A549 (cell line): ENCODE measurements at regions not wholly inside any gene's neighbourhood (a gene's known extent, or its start where the extent isn't known, plus 50 kb on each side); places are given as distances from the start of the nearest gene placed in this dataset.

Experiments
- ATAC-seq, 2 experiments: fragments of 200-7000 bp in 1 of 2; fragments of >200 bp in 1 of 2; cut with Nextera tagmentation in 1 of 2; cut with Tn5 transposase in 1 of 2; 3 replicates each; pipeline versions ENCODE4 v1.8.0 to v1.9.1; 2018 to 2020; ENCODE audit warnings: mild to moderate bottlenecking in 1 of 2, moderate library complexity in 1 of 2
- CTCF ChIA-PET: fragments of 300-600 bp; sonication (Branson Sonifier 250); formaldehyde crosslinking; extraction: SDS; loops from one replicate; lab custom pipeline; 2021; ENCODE audit warnings: antibody characterized with exemption, inconsistent platforms; lab: Yijun Ruan, JAX
- POLR2A ChIA-PET: fragments of 350-600 bp; formaldehyde crosslinking; extraction: SDS; loops from one replicate; lab custom pipeline; 2021; ENCODE audit warnings: antibody characterized with exemption, inconsistent platforms; lab: Yijun Ruan, JAX
- DNase-seq, 2 experiments: peaks; one replicate each; pipeline versions ENCODE4 v3.0.0 to v3.0.0-alpha.2; 2011 to 2016; ENCODE audit warnings: low read depth in 1 of 2, low spot score in 1 of 2
- FAIRE-seq: peaks from 2 replicates; lab custom pipeline; 2011; peaks lifted over from hg19 to GRCh38; lab: Jason Lieb, UNC
- H3K27ac ChIP-seq, 2 experiments: fragments of >200 bp; sonication (Bioruptor Twin); formaldehyde crosslinking; 3 replicates each; pipeline ENCODE4 v1.5.1; 2016 to 2017
- H3K4me1 ChIP-seq: fragments of >200 bp; sonication (Bioruptor Twin); formaldehyde crosslinking; 3 replicates; pipeline ENCODE4 v1.6.1; 2016
- H3K4me2 ChIP-seq: fragments of >200 bp; sonication (Bioruptor Twin); formaldehyde crosslinking; 3 replicates; pipeline ENCODE4 v1.6.1; 2016
- H3K4me3 ChIP-seq: fragments of >200 bp; sonication (Bioruptor Twin); formaldehyde crosslinking; 3 replicates; pipeline ENCODE4 v1.5.1; 2016
- H3K9me3 ChIP-seq: fragments of >200 bp; sonication (Bioruptor Twin); formaldehyde crosslinking; 3 replicates; pipeline ENCODE4 v1.6.1; 2016
- BCL3 ChIP-seq: fragments of >200 bp; sonication (Bioruptor Twin); formaldehyde crosslinking; IDR thresholded peaks from 3 replicates; pipeline ENCODE4 v1.6.1; 2016
- BHLHE40 ChIP-seq: IDR thresholded peaks from 2 replicates; pipeline ENCODE4 v1.6.1; 2012; ENCODE audit warnings: low read depth, low read length, inconsistent platforms
- CBX2 ChIP-seq: fragments of 200-600 bp; sonication (generic); IDR thresholded peaks from 2 replicates; pipeline ENCODE4 v1.6.1; 2016; ENCODE audit warnings: low read depth, mild to moderate bottlenecking, borderline replicate concordance
- CBX8 ChIP-seq: fragments of 200-600 bp; sonication (generic); IDR thresholded peaks from 2 replicates; pipeline ENCODE4 v1.6.1; 2016
- CEBPB ChIP-seq, 2 experiments: fragments of >200 bp in 1 of 2; sonication (Bioruptor Twin) in 1 of 2; formaldehyde crosslinking in 1 of 2; IDR thresholded peaks; 2 replicates each; pipeline ENCODE4 v1.6.1; 2012 to 2016
- CHD2 ChIP-seq: fragments of 150-350 bp; IDR thresholded peaks from 2 replicates; pipeline ENCODE4 v1.6.1; 2014; ENCODE audit warnings: low read length; ENCODE audit not compliant: partially characterized antibody
- EHMT2 ChIP-seq: fragments of 200-600 bp; sonication (generic); IDR thresholded peaks from 2 replicates; pipeline ENCODE4 v1.6.1; 2016; ENCODE audit warnings: antibody characterized with exemption, low read depth, mild to moderate bottlenecking, moderate library complexity
- EP300 ChIP-seq, 2 experiments: fragments of >200 bp; sonication (Bioruptor Twin); formaldehyde crosslinking; IDR thresholded peaks; 2 replicates in 1 of 2; 3 replicates in 1 of 2; pipeline ENCODE4 v1.6.1; 2016 to 2017
- FOSB ChIP-seq: fragments of 250-450 bp; sonication (Bioruptor Pico); IDR thresholded peaks from 2 replicates; pipeline ENCODE4 v1.5.0; 2020; ENCODE audit warnings: mild to moderate bottlenecking, moderate library complexity
- GATA3 ChIP-seq: IDR thresholded peaks from 2 replicates; pipeline ENCODE4 v1.6.1; 2012; ENCODE audit warnings: borderline replicate concordance
- HDAC2 ChIP-seq: fragments of 200-600 bp; sonication (generic); IDR thresholded peaks from 2 replicates; pipeline ENCODE4 v1.6.1; 2016
- HES2 ChIP-seq: fragments of >200 bp; sonication (Bioruptor Twin); formaldehyde crosslinking; IDR thresholded peaks from 2 replicates; pipeline ENCODE4 v1.6.1; 2016
- HEYL ChIP-seq: fragments of 250-450 bp; sonication (Bioruptor Pico); IDR thresholded peaks from 2 replicates; pipeline ENCODE4 v1.8.0; 2021; ENCODE audit warnings: mild to moderate bottlenecking, moderate library complexity
- HMGXB4 ChIP-seq: fragments of 250-450 bp; sonication (Bioruptor Pico); IDR thresholded peaks from 2 replicates; pipeline ENCODE4 v1.5.0; 2021; ENCODE audit warnings: mild to moderate bottlenecking, moderate library complexity, borderline replicate concordance
- HOXB13 ChIP-seq: fragments of 250-450 bp; sonication (Bioruptor Pico); IDR thresholded peaks from 2 replicates; pipeline ENCODE4 v1.5.0; 2020; ENCODE audit warnings: low read depth, mild to moderate bottlenecking, moderate library complexity
- JUNB ChIP-seq: fragments of >200 bp; sonication (Bioruptor Twin); formaldehyde crosslinking; IDR thresholded peaks from 2 replicates; pipeline ENCODE4 v1.6.1; 2016
- KDM1A ChIP-seq: fragments of 200-600 bp; sonication (generic); IDR thresholded peaks from 2 replicates; pipeline ENCODE4 v1.6.1; 2016; ENCODE audit warnings: low read depth, mild to moderate bottlenecking
- KDM5A ChIP-seq: fragments of 200-600 bp; sonication (generic); IDR thresholded peaks from 2 replicates; pipeline ENCODE4 v1.6.1; 2016; ENCODE audit warnings: antibody characterized with exemption, mild to moderate bottlenecking
- MAX ChIP-seq: IDR thresholded peaks from 2 replicates; pipeline ENCODE4 v1.6.1; 2012
- NPAS2 ChIP-seq: fragments of 250-450 bp; sonication (Bioruptor Pico); IDR thresholded peaks from 2 replicates; pipeline ENCODE4 v1.8.0; 2022; ENCODE audit warnings: mild to moderate bottlenecking, moderate library complexity, borderline replicate concordance
- PHF8 ChIP-seq: fragments of 200-600 bp; sonication (generic); IDR thresholded peaks from 2 replicates; pipeline ENCODE4 v1.6.1; 2016; ENCODE audit warnings: low read depth, mild to moderate bottlenecking, antibody characterized with exemption, moderate library complexity, borderline replicate concordance
- POLR2A ChIP-seq: IDR thresholded peaks from 2 replicates; pipeline ENCODE4 v1.6.1; 2012; ENCODE audit warnings: mild to moderate bottlenecking, low read length
- RNF2 ChIP-seq: fragments of 200-600 bp; sonication (generic); IDR thresholded peaks from 2 replicates; pipeline ENCODE4 v1.6.1; 2016; ENCODE audit warnings: low read depth, mild to moderate bottlenecking, antibody characterized with exemption, moderate library complexity, borderline replicate concordance
- SMC3 ChIP-seq: fragments of >200 bp; sonication (Bioruptor Twin); formaldehyde crosslinking; IDR thresholded peaks from 3 replicates; pipeline ENCODE4 v1.6.1; 2018; ENCODE audit warnings: inconsistent platforms
- TP53 ChIP-seq: fragments of 250-450 bp; sonication (Bioruptor Pico); IDR thresholded peaks from 2 replicates; pipeline ENCODE4 v1.5.0; 2021; ENCODE audit warnings: mild to moderate bottlenecking, moderate library complexity
- WGBS: methylation state at CpG from one replicate; pipeline ENCODE4 v1.1.6; 2017; ENCODE audit errors: missing lambda C conversion rate; 5-methylcytosine and 5-hydroxymethylcytosine counted together
- TF ChIP-seq, protein P1 (sequence below): IDR thresholded peaks from 2 replicates; pipeline ENCODE4 v1.6.1; 2012; ENCODE audit warnings: low read depth, borderline replicate concordance
- TF ChIP-seq, protein P2 (sequence below): fragments of >200 bp; sonication (Bioruptor Twin); formaldehyde crosslinking; IDR thresholded peaks from 3 replicates; pipeline ENCODE4 v1.5.1; 2016

GRCh38 chr1:88117597-88117996, 566.5 kb upstream of the PKN2 start:
- TF ChIP-seq FOSB (CRISPR knock-in tag) (no peak), EHMT2 (no peak), NPAS2 (CRISPR knock-in tag) (no peak), RNF2 (no peak), CEBPB (IDR thresholded peaks at IDR 0.05) (no peak), CBX2 (no peak), EP300 (IDR thresholded peaks at IDR 0.05) (no peak), HOXB13 (CRISPR knock-in tag) (no peak), TP53 (CRISPR knock-in tag) (no peak), JUNB (no peak), HEYL (CRISPR knock-in tag) (no peak), CHD2 (no peak), SMC3 (no peak), HMGXB4 (CRISPR knock-in tag) (no peak), HDAC2 (no peak), GATA3 (no peak)
- TF ChIP-seq, protein P1, sequence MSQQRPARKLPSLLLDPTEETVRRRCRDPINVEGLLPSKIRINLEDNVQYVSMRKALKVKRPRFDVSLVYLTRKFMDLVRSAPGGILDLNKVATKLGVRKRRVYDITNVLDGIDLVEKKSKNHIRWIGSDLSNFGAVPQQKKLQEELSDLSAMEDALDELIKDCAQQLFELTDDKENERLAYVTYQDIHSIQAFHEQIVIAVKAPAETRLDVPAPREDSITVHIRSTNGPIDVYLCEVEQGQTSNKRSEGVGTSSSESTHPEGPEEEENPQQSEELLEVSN: no peak
- no peak overlapping the region for H3K4me2 ChIP-seq
- no peak overlapping the region for H3K27ac ChIP-seq
- 47% methylated on average over 4 of the region's 4 CpGs for WGBS
- no peak for DNase-seq
- POLR2A ChIA-PET: no interaction called here
- no peak overlapping the region for H3K4me3 ChIP-seq
- no peak for ATAC-seq
- H3K4me1 ChIP-seq: no peaks in the 10 kb centered on the region
- CTCF ChIA-PET: no interaction called here
- no peak for FAIRE-seq
- H3K9me3 ChIP-seq: no peaks in the 10 kb centered on the region

DNA sequence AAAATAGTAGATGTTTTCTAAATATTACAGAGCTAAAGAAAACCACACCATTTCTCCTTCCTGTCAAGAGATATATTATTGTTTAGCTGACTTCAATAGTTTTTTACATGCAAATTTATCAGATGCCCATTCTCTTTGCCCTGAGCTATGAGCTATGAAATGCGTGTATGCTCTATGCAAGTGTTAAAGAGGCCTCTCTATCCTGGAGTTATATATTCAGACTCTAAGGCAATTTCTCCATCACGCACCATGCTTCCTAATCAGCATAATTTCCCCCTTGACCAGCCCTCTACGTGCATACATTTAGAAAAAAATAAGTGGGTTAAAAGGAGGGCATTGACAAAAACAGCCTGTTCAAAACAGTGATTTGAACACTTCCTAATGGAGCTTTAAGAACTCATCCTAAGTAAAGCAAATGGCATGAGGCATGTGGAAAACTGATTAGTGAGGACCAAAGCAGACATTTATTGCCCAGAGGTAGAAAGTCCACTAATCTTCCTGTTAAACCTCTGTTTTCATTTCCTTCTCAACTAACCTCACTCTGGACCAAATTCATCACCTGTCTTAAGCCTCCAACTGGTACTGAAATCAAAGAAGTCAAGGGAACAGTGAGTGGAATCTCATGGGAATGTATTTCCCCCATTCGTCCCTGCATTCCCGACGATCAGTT, 565.8 kb upstream of the PKN2 start:
- CTCF ChIA-PET: no interaction called here
- no peaks in the 10 kb centered on the region for H3K9me3 ChIP-seq

More for the DNA sequence above, 565.8 kb upstream of the PKN2 start:
- DNase-seq: no peak
- TF ChIP-seq JUNB: no peak
- no peak for TF ChIP-seq KDM1A
- no peak for TF ChIP-seq HES2
- TF ChIP-seq EHMT2: no peak
- no peak for TF ChIP-seq GATA3
- TF ChIP-seq POLR2A: no peak
- TF ChIP-seq BCL3: no peak
- TF ChIP-seq PHF8: no peak
- no peak for TF ChIP-seq RNF2
- TF ChIP-seq BHLHE40: no peak
- TF ChIP-seq SMC3: no peak
- TF ChIP-seq MAX: no peak
- no peak for TF ChIP-seq CEBPB (IDR thresholded peaks at IDR 0.05)
- no peak for TF ChIP-seq KDM5A
- TF ChIP-seq CBX8: no peak
- TF ChIP-seq HMGXB4 (CRISPR knock-in tag): no peak
- no peak for TF ChIP-seq CHD2
- no peak for TF ChIP-seq NPAS2 (CRISPR knock-in tag)
- TF ChIP-seq, protein P2, sequence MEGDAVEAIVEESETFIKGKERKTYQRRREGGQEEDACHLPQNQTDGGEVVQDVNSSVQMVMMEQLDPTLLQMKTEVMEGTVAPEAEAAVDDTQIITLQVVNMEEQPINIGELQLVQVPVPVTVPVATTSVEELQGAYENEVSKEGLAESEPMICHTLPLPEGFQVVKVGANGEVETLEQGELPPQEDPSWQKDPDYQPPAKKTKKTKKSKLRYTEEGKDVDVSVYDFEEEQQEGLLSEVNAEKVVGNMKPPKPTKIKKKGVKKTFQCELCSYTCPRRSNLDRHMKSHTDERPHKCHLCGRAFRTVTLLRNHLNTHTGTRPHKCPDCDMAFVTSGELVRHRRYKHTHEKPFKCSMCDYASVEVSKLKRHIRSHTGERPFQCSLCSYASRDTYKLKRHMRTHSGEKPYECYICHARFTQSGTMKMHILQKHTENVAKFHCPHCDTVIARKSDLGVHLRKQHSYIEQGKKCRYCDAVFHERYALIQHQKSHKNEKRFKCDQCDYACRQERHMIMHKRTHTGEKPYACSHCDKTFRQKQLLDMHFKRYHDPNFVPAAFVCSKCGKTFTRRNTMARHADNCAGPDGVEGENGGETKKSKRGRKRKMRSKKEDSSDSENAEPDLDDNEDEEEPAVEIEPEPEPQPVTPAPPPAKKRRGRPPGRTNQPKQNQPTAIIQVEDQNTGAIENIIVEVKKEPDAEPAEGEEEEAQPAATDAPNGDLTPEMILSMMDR: no peak
- no peak for FAIRE-seq
- no peak for ATAC-seq
- WGBS: 62% methylated on average over 6 of the region's 6 CpGs
- POLR2A ChIA-PET: no interaction called here
- H3K27ac ChIP-seq: no peak overlapping the region
- no peaks in the 10 kb centered on the region for H3K4me1 ChIP-seq
- H3K4me3 ChIP-seq: no peak overlapping the region
- H3K4me2 ChIP-seq: no peak overlapping the region
